Astrocyte (in vitro differentiated cells and primary cell): ENCODE measurements at regions not wholly inside any gene's neighbourhood (a gene's known extent, or its start where the extent isn't known, plus 50 kb on each side); places are given as distances from the start of the nearest gene placed in this dataset.

Source experiments
- EZH2 ChIP-seq: IDR thresholded peaks from 2 replicates; pipeline ENCODE4 v1.6.1; 2012; ENCODE audit warnings: mild to moderate bottlenecking, low read length, inconsistent platforms; ENCODE audit not compliant: insufficient read depth
- TF ChIP-seq, protein P1 (sequence below): IDR thresholded peaks from 2 replicates; pipeline ENCODE4 v1.5.1; 2011; ENCODE audit warnings: low read depth, mild to moderate bottlenecking, inconsistent platforms, low read length, moderate library complexity; ENCODE audit not compliant: insufficient read depth

DNA sequence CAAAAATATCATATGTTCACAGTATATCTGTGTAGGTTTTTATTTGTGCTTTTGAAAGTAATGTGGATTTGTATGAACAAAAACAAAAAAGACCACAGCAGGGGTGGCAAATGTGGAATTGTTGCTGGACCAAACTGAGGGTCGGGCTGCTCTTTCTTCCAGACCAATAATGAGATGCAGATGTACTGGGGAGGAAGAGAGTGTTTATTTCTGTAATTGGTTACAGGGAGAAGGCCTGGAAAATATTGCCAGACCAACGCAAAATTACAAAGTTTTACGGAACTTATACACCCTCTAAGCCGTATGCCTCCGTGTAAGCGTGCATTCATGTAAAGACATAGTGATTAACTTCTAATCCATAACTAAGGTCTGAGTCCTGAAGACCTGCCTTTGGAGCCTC, 353.9 kb upstream of the C16orf82 start:
- TF ChIP-seq, protein P1, sequence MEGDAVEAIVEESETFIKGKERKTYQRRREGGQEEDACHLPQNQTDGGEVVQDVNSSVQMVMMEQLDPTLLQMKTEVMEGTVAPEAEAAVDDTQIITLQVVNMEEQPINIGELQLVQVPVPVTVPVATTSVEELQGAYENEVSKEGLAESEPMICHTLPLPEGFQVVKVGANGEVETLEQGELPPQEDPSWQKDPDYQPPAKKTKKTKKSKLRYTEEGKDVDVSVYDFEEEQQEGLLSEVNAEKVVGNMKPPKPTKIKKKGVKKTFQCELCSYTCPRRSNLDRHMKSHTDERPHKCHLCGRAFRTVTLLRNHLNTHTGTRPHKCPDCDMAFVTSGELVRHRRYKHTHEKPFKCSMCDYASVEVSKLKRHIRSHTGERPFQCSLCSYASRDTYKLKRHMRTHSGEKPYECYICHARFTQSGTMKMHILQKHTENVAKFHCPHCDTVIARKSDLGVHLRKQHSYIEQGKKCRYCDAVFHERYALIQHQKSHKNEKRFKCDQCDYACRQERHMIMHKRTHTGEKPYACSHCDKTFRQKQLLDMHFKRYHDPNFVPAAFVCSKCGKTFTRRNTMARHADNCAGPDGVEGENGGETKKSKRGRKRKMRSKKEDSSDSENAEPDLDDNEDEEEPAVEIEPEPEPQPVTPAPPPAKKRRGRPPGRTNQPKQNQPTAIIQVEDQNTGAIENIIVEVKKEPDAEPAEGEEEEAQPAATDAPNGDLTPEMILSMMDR = no peak
- no peak for TF ChIP-seq EZH2
